GM12878 (cell line): ENCODE measurements at regions not wholly inside any gene's neighbourhood (a gene's known extent, or its start where the extent isn't known, plus 50 kb on each side); places are given as distances from the start of the nearest gene placed in this dataset.

Source experiments
- ATAC-seq: fragments of 200-7000 bp; cut with Tn5 transposase; 3 replicates; pipeline ENCODE4 v1.9.1; 2020; ENCODE audit warnings: mild to moderate bottlenecking, moderate library complexity
- BruUV-seq: library from RNA; stranded (reverse); fragments of 400-500 nt; replicated peaks from 2 replicates; lab custom pipeline; 2021; lab: Mats Ljungman, UMichigan
- CTCF ChIA-PET: fragments of 300-600 bp; sonication (Branson Sonifier 250); formaldehyde crosslinking; extraction: SDS; loops from one replicate; lab custom pipeline; 2021; ENCODE audit warnings: inconsistent platforms; lab: Yijun Ruan, JAX
- POLR2A ChIA-PET: fragments of 350-600 bp; formaldehyde crosslinking; extraction: SDS; loops from one replicate; lab custom pipeline; 2021; ENCODE audit warnings: inconsistent platforms; lab: Charles Lee
- RAD21 ChIA-PET: fragments of 300-600 bp; sonication (Branson Sonifier 250); formaldehyde crosslinking; loops from one replicate; lab custom pipeline; 2023; ENCODE audit warnings: antibody characterized with exemption; ENCODE audit not compliant: unreplicated experiment; lab: Charles Lee
- SMC1A ChIA-PET: fragments of 300-600 bp; sonication (Branson Sonifier 250); formaldehyde crosslinking; loops from one replicate; lab custom pipeline; 2023; ENCODE audit not compliant: unreplicated experiment, uncharacterized antibody; lab: Charles Lee
- DNase-seq: peaks from one replicate; pipeline ENCODE4 v3.0.0-alpha.2; 2011; ENCODE audit warnings: low read depth, low spot score
- FAIRE-seq: peaks from 3 replicates; lab custom pipeline; 2011; peaks lifted over from hg19 to GRCh38; lab: Jason Lieb, UNC
- H2AFZ ChIP-seq: 2 replicates; pipeline ENCODE4 v1.6.0; 2011; ENCODE audit warnings: low read depth, low read length, control low read depth; ENCODE audit not compliant: control insufficient read depth
- H3K27ac ChIP-seq: 2 replicates; pipeline ENCODE4 v1.5.1; 2011; ENCODE audit warnings: control low read depth; ENCODE audit not compliant: control insufficient read depth, insufficient read depth
- H3K27me3 ChIP-seq, 2 experiments: replicated peaks in 1 of 2; 2 replicates each; pipeline versions ENCODE4 v1.6.0 to v1.6.1; 2011; ENCODE audit warnings: low read length in 1 of 2; ENCODE audit not compliant: control insufficient read depth in 2 of 2, insufficient read depth in 2 of 2
- H3K36me3 ChIP-seq, 2 experiments: 2 replicates each; pipeline ENCODE4 v1.5.1; 2011; ENCODE audit warnings: low read length in 1 of 2; ENCODE audit not compliant: control insufficient read depth in 2 of 2, insufficient read depth in 2 of 2
- H3K4me1 ChIP-seq: 2 replicates; pipeline ENCODE4 v1.6.1; 2011; ENCODE audit warnings: mild to moderate bottlenecking, low read length, moderate library complexity, mixed read lengths; ENCODE audit not compliant: control insufficient read depth, insufficient read depth
- H3K4me2 ChIP-seq: 2 replicates; pipeline ENCODE4 v1.6.0; 2011; ENCODE audit warnings: control low read depth; ENCODE audit not compliant: control insufficient read depth, insufficient read depth
- H3K4me3 ChIP-seq: fragments of 200-600 bp; sonication (generic); 2 replicates; pipeline ENCODE4 v1.5.1; 2016
- H3K79me2 ChIP-seq: 2 replicates; pipeline ENCODE4 v1.6.0; 2011; ENCODE audit warnings: low read length; ENCODE audit not compliant: control insufficient read depth, insufficient read depth
- H3K9ac ChIP-seq: 2 replicates; pipeline ENCODE4 v1.8.0; 2011; ENCODE audit warnings: low read length, control low read depth, mixed read lengths; ENCODE audit not compliant: control insufficient read depth, insufficient read depth
- H3K9me3 ChIP-seq: replicated peaks from 3 replicates; pipeline ENCODE4 v1.5.1; 2011; ENCODE audit warnings: mild to moderate bottlenecking, low read length; ENCODE audit not compliant: control insufficient read depth, insufficient read depth
- H4K20me1 ChIP-seq: 2 replicates; pipeline ENCODE4 v1.6.0; 2011; ENCODE audit not compliant: control insufficient read depth, insufficient read depth
- ATF2 ChIP-seq: IDR thresholded peaks from 2 replicates; pipeline ENCODE4 v1.6.1; 2012; ENCODE audit warnings: low read length, inconsistent platforms
- CTCF ChIP-seq, 3 experiments: IDR thresholded peaks in 2 of 3; conservative IDR thresholded peaks in 1 of 3; 2 replicates each; pipeline ENCODE4 v1.5.1; 2011; ENCODE audit warnings: low read depth in 3 of 3, low read length in 3 of 3, mild to moderate bottlenecking in 3 of 3, control low read depth in 2 of 3, moderate library complexity in 2 of 3, inconsistent platforms in 1 of 3, mixed read lengths in 1 of 3; ENCODE audit not compliant: control insufficient read depth in 2 of 3, insufficient read depth in 1 of 3; ENCODE audit errors: extremely low read depth in 1 of 3
- NFXL1 ChIP-seq: fragments of 450-650 bp; IDR thresholded peaks from 2 replicates; pipeline ENCODE4 v1.6.1; 2017; ENCODE audit warnings: antibody characterized with exemption, mild to moderate bottlenecking, borderline replicate concordance
- PAX8 ChIP-seq: fragments of 450-650 bp; IDR thresholded peaks from 2 replicates; pipeline ENCODE4 v1.6.1; 2017; ENCODE audit warnings: mild to moderate bottlenecking, moderate library complexity
- RAD21 ChIP-seq: IDR thresholded peaks from 2 replicates; pipeline ENCODE4 v1.6.1; 2011; ENCODE audit warnings: mild to moderate bottlenecking, low read depth, low read length, moderate library complexity; ENCODE audit not compliant: insufficient read depth
- SMAD5 ChIP-seq: IDR thresholded peaks from 2 replicates; pipeline ENCODE4 v1.6.1; 2016; ENCODE audit warnings: antibody characterized with exemption, low read depth
- SUPT20H ChIP-seq: IDR thresholded peaks from 2 replicates; pipeline ENCODE4 v1.6.1; 2011; ENCODE audit warnings: low read depth, mild to moderate bottlenecking, low read length, moderate library complexity, borderline replicate concordance; ENCODE audit not compliant: control insufficient read depth
- WGBS: methylation state at CpG from one replicate; pipeline ENCODE4 v1.1.6; 2016; ENCODE audit warnings: low lambda C conversion rate; ENCODE audit not compliant: insufficient replicate concordance, insufficient coverage; ENCODE audit errors: missing lambda C conversion rate; 5-methylcytosine and 5-hydroxymethylcytosine counted together
- in situ Hi-C: fragments of 300-500 bp; cut with MboI; formaldehyde crosslinking; loops from 9 replicates; pipeline ENCODE4 v1.14.3; 2018; ENCODE audit warnings: mixed read lengths
- intact Hi-C: fragments of 100-400 bp; cut with micrococcal nuclease; formaldehyde crosslinking; loops from one replicate; pipeline ENCODE4 v1.14.2; 2022; ENCODE audit not compliant: unreplicated experiment

- BruUV-seq: no TSS peak
- Histone ChIP-seq H3K4me1 (no peaks in the 10 kb centered on the region), H3K27ac (no peak overlapping the region), H3K4me3 (no peak overlapping the region), H3K4me2 (no peak overlapping the region), H3K36me3 (no peaks in the 10 kb centered on the region), H3K27me3 (no peaks in the 10 kb centered on the region), H4K20me1 (no peaks in the 10 kb centered on the region), H2AFZ (no peak overlapping the region), H3K9me3 (no peaks in the 10 kb centered on the region), H3K9ac (no peak overlapping the region), H3K79me2 (no peaks in the 10 kb centered on the region)
- ChIA-PET POLR2A (no interaction called here), RAD21 (no interaction called here), CTCF (no interaction called here), SMC1A (interaction anchor here (1.6 kb wide), 1 partner anchor 13 kb away, joined by 3 read pairs; no protein-coding TSS in a partner anchor)
- WGBS: 35% methylated on average over 4 of the region's 4 CpGs
- intact Hi-C loops (no loop called here), in situ Hi-C loops (no loop called here)
- FAIRE-seq (no peak), ATAC-seq (no peak), DNase-seq (no peak)
- TF ChIP-seq PAX8 (no peak), NFXL1 (no peak), CTCF (IDR thresholded peaks at IDR 0.05 in 2 of 3, conservative IDR thresholded peaks at IDR 0.05 in 1 of 3; ENCODE audit: control insufficient read depth in 2 of 3, extremely low read depth in 1 of 3, insufficient read depth in 1 of 3, low read depth in 3 of 3, low read length in 3 of 3) (0 out of 6 replicates have a peak, but pooled peaks of 1 of the 3 experiments have one; percentile 2)
Observed at GRCh38 chr10:60456053-60456452, 66.4 kb upstream of the ANK3 start.

- WGBS: 26% methylated on average over 3 of the region's 3 CpGs
- ChIA-PET POLR2A (no interaction called here), RAD21 (no interaction called here), CTCF (no interaction called here), SMC1A (no interaction called here)
- in situ Hi-C loops (no loop called here), intact Hi-C loops (no loop called here)
- no TSS peak for BruUV-seq
- H3K4me1 ChIP-seq: no peaks in the 10 kb centered on the region
- H3K79me2 ChIP-seq: no peaks in the 10 kb centered on the region
- DNase-seq (no peak), FAIRE-seq (no peak), ATAC-seq (no peak)
- H2AFZ ChIP-seq: no peak overlapping the region
- no peak overlapping the region for H3K27ac ChIP-seq
- H3K36me3 ChIP-seq: no peaks in the 10 kb centered on the region
- no peaks in the 10 kb centered on the region for H3K27me3 ChIP-seq
- no peaks in the 10 kb centered on the region for H3K9me3 ChIP-seq
- H3K4me3 ChIP-seq: no peak overlapping the region
- no peak overlapping the region for H3K9ac ChIP-seq
- H3K4me2 ChIP-seq: no peak overlapping the region
- no peaks in the 10 kb centered on the region for H4K20me1 ChIP-seq
- TF ChIP-seq ATF2 (no peak), SUPT20H (no peak), SMAD5 (no peak), RAD21 (no peak)
- TF ChIP-seq, all 136 proteins: peak for 0
Observed at GRCh38 chr10:60454336-60454735, 64.7 kb upstream of the ANK3 start.
